HG02623 (cell line): ENCODE measurements at regions not wholly inside any gene's neighbourhood (a gene's known extent, or its start where the extent isn't known, plus 50 kb on each side); places are given as distances from the start of the nearest gene placed in this dataset.

Source experiments
- ATAC-seq: cut with Tn5 transposase; IDR thresholded peaks from one replicate; pipeline ENCODE4 v1.9.1; 2021; ENCODE audit warnings: moderate library complexity; ENCODE audit not compliant: unreplicated experiment

GRCh38 chr12:87846045-87846444 is 183.2 kb downstream of the C12orf50 start:
- ATAC-seq = no peak

GRCh38 chr12:87841935-87842334 is 187.3 kb downstream of the C12orf50 start:
- no peak for ATAC-seq

GRCh38 chr12:87836190-87836589 is 193.0 kb downstream of the C12orf50 start:
- ATAC-seq = no peak

- no peak for ATAC-seq
Measured at GRCh38 chr12:87828382-87828973, 200.7 kb downstream of the C12orf50 start.

GRCh38 chr12:87827638-87828264 is 201.4 kb downstream of the C12orf50 start:
- ATAC-seq = no peak

GRCh38 chr12:87822923-87823322 is 206.3 kb downstream of the C12orf50 start:
- ATAC-seq = no peak

- ATAC-seq = no peak
Measured at GRCh38 chr12:87820524-87821202, 208.5 kb downstream of the C12orf50 start.

- no peak for ATAC-seq
Measured at GRCh38 chr12:87818441-87818840, 210.8 kb downstream of the C12orf50 start.

GRCh38 chr12:87815771-87816585 is 213.2 kb downstream of the C12orf50 start:
- no peak for ATAC-seq

GRCh38 chr12:87814625-87815024 is 214.6 kb downstream of the C12orf50 start:
- ATAC-seq = no peak

GRCh38 chr12:87813476-87814234 is 215.5 kb downstream of the C12orf50 start:
- ATAC-seq = no peak

- no peak for ATAC-seq
Measured at GRCh38 chr12:87812681-87813080, 216.5 kb downstream of the C12orf50 start.

- ATAC-seq = no peak
Measured at GRCh38 chr12:87812030-87812429, 217.2 kb downstream of the C12orf50 start.

GRCh38 chr12:87809916-87810315 is 219.3 kb downstream of the C12orf50 start:
- ATAC-seq = no peak

- ATAC-seq = no peak
Measured at GRCh38 chr12:87807086-87807485, 222.1 kb downstream of the C12orf50 start.

- no peak for ATAC-seq
Measured at GRCh38 chr12:87806310-87806709, 222.9 kb downstream of the C12orf50 start.

GRCh38 chr12:87804386-87804785 is 224.8 kb downstream of the C12orf50 start:
- no peak for ATAC-seq

GRCh38 chr12:87802721-87803011 is 226.5 kb downstream of the C12orf50 start:
- ATAC-seq = no peak

- no peak for ATAC-seq
Measured at GRCh38 chr12:87801860-87802720, 227.1 kb downstream of the C12orf50 start.

GRCh38 chr12:87796961-87797516 is 232.2 kb downstream of the C12orf50 start:
- ATAC-seq = no peak
